Subcutaneous abdominal adipose tissue (tissue), 5 donors: ENCODE measurements at regions not wholly inside any gene's neighbourhood (a gene's known extent, or its start where the extent isn't known, plus 50 kb on each side); places are given as distances from the start of the nearest gene placed in this dataset.

Experiments
- H3K27ac ChIP-seq: one replicate; pipeline ENCODE4 v1.7.0; 2013; ENCODE audit warnings: low read depth, mild to moderate bottlenecking, inconsistent platforms, low read length, moderate library complexity
- H3K27me3 ChIP-seq, 5 donors: one replicate each; pipeline ENCODE4 v1.7.0; 2013; ENCODE audit warnings: low read length in 5 of 5, inconsistent platforms in 1 of 5; ENCODE audit not compliant: control insufficient read depth in 5 of 5, insufficient read depth in 4 of 5
- H3K36me3 ChIP-seq, 5 donors: one replicate each; pipeline ENCODE4 v1.7.0; 2013; ENCODE audit warnings: low read length in 5 of 5; ENCODE audit not compliant: control insufficient read depth in 5 of 5, insufficient read depth in 5 of 5
- H3K4me1 ChIP-seq, 5 donors: one replicate each; pipeline ENCODE4 v1.7.0; 2013; ENCODE audit warnings: low read length in 5 of 5, mild to moderate bottlenecking in 3 of 5, moderate library complexity in 1 of 5; ENCODE audit not compliant: control insufficient read depth in 5 of 5, insufficient read depth in 5 of 5
- H3K4me3 ChIP-seq, 5 donors: one replicate each; pipeline ENCODE4 v1.7.0; 2013; ENCODE audit warnings: low read length in 5 of 5, low read depth in 1 of 5
- H3K9ac ChIP-seq, 5 donors: one replicate each; pipeline ENCODE4 v1.7.0; 2013; ENCODE audit warnings: low read length in 5 of 5, mild to moderate bottlenecking in 4 of 5, moderate library complexity in 3 of 5
- H3K9me3 ChIP-seq, 5 donors: one replicate each; pipeline ENCODE4 v1.7.0; 2013; ENCODE audit warnings: low read length in 5 of 5; ENCODE audit not compliant: control insufficient read depth in 5 of 5
- donor health status: healthy.
- donor health status: healthy.
- donor health status: healthy.
- donor health status: healthy.
- donor health status: healthy.

DNA sequence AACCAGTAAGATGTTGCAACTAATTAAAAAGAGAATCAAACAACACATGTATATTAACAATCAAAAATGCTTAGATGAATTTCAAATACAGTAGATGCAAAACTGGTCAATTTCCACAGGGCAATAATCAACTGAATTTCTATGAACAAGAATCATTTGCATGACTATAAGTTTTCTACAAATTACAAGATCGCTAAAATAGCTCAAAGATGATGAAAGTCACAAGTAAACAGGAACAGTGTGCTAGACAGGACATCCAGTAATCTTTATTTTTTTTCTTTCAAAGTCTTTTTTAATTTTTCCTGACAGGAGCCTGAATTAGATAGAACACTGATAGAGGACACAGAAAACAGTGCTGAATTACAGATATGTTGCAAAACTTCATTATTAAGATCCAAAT, 608.2 kb upstream of the DAB2 start:
- no peaks in the 10 kb centered on the region for H3K36me3 ChIP-seq
- no peaks in the 10 kb centered on the region for H3K27me3 ChIP-seq
- no peak overlapping the region for H3K9ac ChIP-seq
- H3K4me3 ChIP-seq, result no peak overlapping the region
- no peaks in the 10 kb centered on the region for H3K9me3 ChIP-seq
- no peak overlapping the region for H3K27ac ChIP-seq
- H3K4me1 ChIP-seq, result peaks cover 0 to 26% (median 15%) of the 10 kb centered on the region in 5 donors

GRCh38 chr5:40030661-40031060, 605.9 kb upstream of the DAB2 start:
- H3K4me1 ChIP-seq, result peaks cover 0 to 23% (median 15%) of the 10 kb centered on the region in 5 donors
- no peaks in the 10 kb centered on the region for H3K27me3 ChIP-seq
- H3K36me3 ChIP-seq, result no peaks in the 10 kb centered on the region
- H3K27ac ChIP-seq, result no peak overlapping the region
- H3K9ac ChIP-seq, result no peak overlapping the region
- H3K9me3 ChIP-seq, result no peaks in the 10 kb centered on the region
- no peak overlapping the region for H3K4me3 ChIP-seq

DNA sequence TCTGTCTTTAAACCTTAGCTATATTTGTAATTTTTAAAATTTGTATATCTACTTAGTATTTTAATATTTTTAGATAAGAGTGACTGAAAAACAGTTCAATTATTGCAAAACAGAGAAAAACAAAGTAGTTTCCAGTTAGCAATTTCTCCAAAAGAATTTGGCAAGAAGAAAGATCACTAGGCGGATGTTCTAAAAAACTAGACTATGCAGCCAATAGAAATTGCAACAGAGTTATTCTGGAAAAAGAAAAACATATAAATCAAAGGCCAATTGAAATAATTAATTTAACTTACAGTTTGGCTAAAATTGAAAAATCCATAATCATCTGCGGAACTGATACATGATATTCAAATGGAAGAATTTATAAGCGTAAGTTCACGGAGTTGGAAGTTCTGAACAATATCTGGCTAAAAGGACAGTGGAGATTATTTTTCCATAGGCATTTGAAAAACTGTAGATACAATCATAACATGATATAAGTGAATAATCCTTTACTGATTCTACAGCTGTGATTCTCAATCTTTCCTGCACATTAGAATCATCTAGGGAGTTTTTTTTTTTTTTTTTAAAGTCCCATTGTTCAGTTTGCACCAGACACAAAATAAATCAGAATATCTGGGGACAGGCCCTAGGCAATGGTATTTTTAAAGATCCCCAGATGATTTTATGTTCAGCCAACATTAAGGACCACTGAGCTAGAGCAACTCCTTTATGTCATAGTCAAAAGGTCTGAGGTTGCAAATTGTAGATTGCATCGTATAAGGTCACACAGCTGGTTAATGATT, 605.1 kb upstream of the DAB2 start:
- no peak overlapping the region for H3K4me3 ChIP-seq
- no peaks in the 10 kb centered on the region for H3K36me3 ChIP-seq
- H3K4me1 ChIP-seq, result peaks cover 0 to 23% (median 15%) of the 10 kb centered on the region in 5 donors
- no peaks in the 10 kb centered on the region for H3K27me3 ChIP-seq
- H3K27ac ChIP-seq, result no peak overlapping the region
- no peaks in the 10 kb centered on the region for H3K9me3 ChIP-seq
- H3K9ac ChIP-seq, result no peak overlapping the region

- H3K27me3 ChIP-seq, result no peaks in the 10 kb centered on the region
- no peak overlapping the region for H3K27ac ChIP-seq
- no peak overlapping the region for H3K9ac ChIP-seq
- peaks cover 0 to 15% (median 12%) of the 10 kb centered on the region in 5 donors for H3K4me1 ChIP-seq
- H3K36me3 ChIP-seq, result no peaks in the 10 kb centered on the region
- no peak overlapping the region for H3K4me3 ChIP-seq
- no peaks in the 10 kb centered on the region for H3K9me3 ChIP-seq
Measured at GRCh38 chr5:40027400-40027799, 602.6 kb upstream of the DAB2 start.

DNA sequence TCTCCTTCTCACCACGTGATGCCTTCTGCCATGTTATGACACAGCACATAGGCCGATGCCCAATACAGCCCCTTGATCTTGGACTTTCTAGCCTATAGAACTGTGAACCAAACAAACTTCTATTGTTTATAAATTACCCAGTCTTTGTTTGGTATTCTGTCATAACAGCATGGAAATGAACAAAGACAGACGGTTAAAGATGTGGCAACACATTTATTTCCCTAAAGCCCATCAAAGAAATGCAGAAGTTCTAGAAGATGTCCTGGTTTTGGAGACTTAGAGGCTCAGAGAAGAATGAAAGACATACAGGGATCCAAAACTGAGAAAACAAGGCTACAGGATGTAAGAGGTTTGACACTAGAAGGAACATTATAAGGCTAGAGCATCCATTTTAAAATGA, 600.8 kb upstream of the DAB2 start:
- peaks cover 0 to 15% (median 11%) of the 10 kb centered on the region in 5 donors for H3K4me1 ChIP-seq
- H3K27me3 ChIP-seq, result no peaks in the 10 kb centered on the region
- H3K9me3 ChIP-seq, result no peaks in the 10 kb centered on the region
- no peak overlapping the region for H3K9ac ChIP-seq
- H3K36me3 ChIP-seq, result no peaks in the 10 kb centered on the region
- H3K27ac ChIP-seq, result no peak overlapping the region
- H3K4me3 ChIP-seq, result no peak overlapping the region

DNA sequence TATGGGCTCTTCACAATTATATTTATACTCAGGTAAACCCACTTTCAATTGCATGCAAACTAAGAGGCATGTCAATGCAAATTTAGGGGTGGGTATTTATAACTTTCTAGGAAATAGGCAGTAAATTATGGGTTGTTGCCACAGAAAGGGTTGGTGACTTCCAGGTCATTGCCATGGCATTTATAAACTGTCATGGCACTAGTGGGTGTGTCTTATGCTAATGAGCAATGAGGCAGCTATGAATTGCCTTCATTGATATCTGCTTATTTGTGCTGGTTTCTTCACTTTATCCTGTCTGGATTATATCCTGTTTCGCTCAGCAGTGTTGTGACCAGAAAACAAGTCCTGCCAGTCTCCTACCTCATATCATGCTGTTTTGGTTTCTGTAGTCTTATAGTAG, 597.3 kb upstream of the DAB2 start:
- Histone ChIP-seq H3K27ac (no peak overlapping the region), H3K9ac (no peak overlapping the region), H3K4me1 (no peaks in the 10 kb centered on the region), H3K9me3 (no peaks in the 10 kb centered on the region), H3K4me3 (no peak overlapping the region), H3K36me3 (no peaks in the 10 kb centered on the region), H3K27me3 (no peaks in the 10 kb centered on the region)

GRCh38 chr5:40021007-40021406, 596.2 kb upstream of the DAB2 start:
- H3K9me3 ChIP-seq, result no peaks in the 10 kb centered on the region
- H3K27me3 ChIP-seq, result no peaks in the 10 kb centered on the region
- no peaks in the 10 kb centered on the region for H3K36me3 ChIP-seq
- no peaks in the 10 kb centered on the region for H3K4me1 ChIP-seq
- H3K27ac ChIP-seq, result no peak overlapping the region
- H3K4me3 ChIP-seq, result no peak overlapping the region
- no peak overlapping the region for H3K9ac ChIP-seq

GRCh38 chr5:40017918-40018317, 593.1 kb upstream of the DAB2 start:
- Histone ChIP-seq H3K27ac (no peak overlapping the region), H3K4me1 (no peaks in the 10 kb centered on the region), H3K36me3 (no peaks in the 10 kb centered on the region), H3K4me3 (no peak overlapping the region), H3K27me3 (no peaks in the 10 kb centered on the region), H3K9me3 (no peaks in the 10 kb centered on the region), H3K9ac (no peak overlapping the region)

- Histone ChIP-seq H3K36me3 (no peaks in the 10 kb centered on the region), H3K27me3 (no peaks in the 10 kb centered on the region), H3K4me1 (no peaks in the 10 kb centered on the region), H3K9ac (no peak overlapping the region), H3K4me3 (no peak overlapping the region), H3K9me3 (no peaks in the 10 kb centered on the region), H3K27ac (no peak overlapping the region)
Measured at GRCh38 chr5:40017135-40017534, 592.4 kb upstream of the DAB2 start.

GRCh38 chr5:40010436-40010835, 585.7 kb upstream of the DAB2 start:
- H3K27me3 ChIP-seq, result no peaks in the 10 kb centered on the region
- H3K36me3 ChIP-seq, result no peaks in the 10 kb centered on the region
- no peak overlapping the region for H3K27ac ChIP-seq
- no peaks in the 10 kb centered on the region for H3K9me3 ChIP-seq
- no peak overlapping the region for H3K4me3 ChIP-seq
- no peaks in the 10 kb centered on the region for H3K4me1 ChIP-seq
- H3K9ac ChIP-seq, result no peak overlapping the region
